Activated CD8-positive, alpha-beta T cell treated with anti-CD3 and anti-CD28 coated beads, Interleukin-2, amount 10 ng/mL, durations not matched to agents 7 days and 5 days (primary cell): ENCODE measurements at regions not wholly inside any gene's neighbourhood (a gene's known extent, or its start where the extent isn't known, plus 50 kb on each side); places are given as distances from the start of the nearest gene placed in this dataset.

Source experiments
- ATAC-seq: fragments of 150-1000 bp; cut with Tn5 transposase; one replicate; pipeline ENCODE4 v1.10.0; 2021; ENCODE audit warnings: moderate library complexity
- CTCF ChIA-PET: fragments of 350-600 bp; sonication (Branson Sonifier 250); formaldehyde crosslinking; loops from one replicate; lab custom pipeline; 2021; ENCODE audit warnings: antibody characterized with exemption; lab: Charles Lee
- POLR2A ChIA-PET: fragments of 350-600 bp; sonication (Branson Sonifier 250); formaldehyde crosslinking; loops from one replicate; lab custom pipeline; 2021; ENCODE audit warnings: antibody characterized with exemption; lab: Charles Lee
- DNase-seq: peaks from one replicate; pipeline ENCODE4 v3.0.0-alpha.2; 2020
- H3K27ac Mint-ChIP-seq: one replicate; pipeline ENCODE4 v1.8.0; 2021; ENCODE audit warnings: mild to moderate bottlenecking, mixed read lengths
- H3K27me3 Mint-ChIP-seq: one replicate; pipeline ENCODE4 v1.8.0; 2021; ENCODE audit warnings: low read depth, mixed read lengths
- H3K36me3 Mint-ChIP-seq: one replicate; pipeline ENCODE4 v1.8.0; 2021; ENCODE audit warnings: low read depth, mixed read lengths
- H3K4me1 Mint-ChIP-seq: one replicate; pipeline ENCODE4 v1.8.0; 2021; ENCODE audit warnings: low read depth, mixed read lengths
- H3K4me3 Mint-ChIP-seq: one replicate; pipeline ENCODE4 v1.8.0; 2021; ENCODE audit warnings: mild to moderate bottlenecking, mixed read lengths
- H3K9me3 Mint-ChIP-seq: one replicate; pipeline ENCODE4 v1.8.0; 2022; ENCODE audit warnings: mixed read lengths; ENCODE audit not compliant: insufficient read depth

GRCh38 chr5:68395302-68395701 lies 179.7 kb downstream of the PIK3R1 start:
- CTCF ChIA-PET, result interaction anchor here (1.9 kb wide), 1 partner anchor 10 kb away, joined by 4 read pairs; no protein-coding TSS in a partner anchor
- Mint-ChIP-seq H3K4me3 (no peak overlapping the region), H3K36me3 (peaks cover 19% of the 10 kb centered on the region), H3K27ac (no peak overlapping the region), H3K9me3 (peaks cover 15% of the 10 kb centered on the region), H3K27me3 (no peaks in the 10 kb centered on the region), H3K4me1 (peaks cover 27% of the 10 kb centered on the region)
- ATAC-seq, result no peak
- DNase-seq, result no peak
- POLR2A ChIA-PET, result no interaction called here

GRCh38 chr5:68395926-68396511 lies 180.5 kb downstream of the PIK3R1 start:
- Mint-ChIP-seq H3K4me1 (peaks cover 27% of the 10 kb centered on the region), H3K27ac (no peak overlapping the region), H3K9me3 (peaks cover 19% of the 10 kb centered on the region), H3K27me3 (no peaks in the 10 kb centered on the region), H3K36me3 (peaks cover 19% of the 10 kb centered on the region), H3K4me3 (no peak overlapping the region)
- no peak for DNase-seq
- ChIA-PET POLR2A (no interaction called here), CTCF (interaction anchor here (1.9 kb wide), 1 partner anchor 10 kb away, joined by 4 read pairs; no protein-coding TSS in a partner anchor)
- no peak for ATAC-seq

- CTCF ChIA-PET, result no interaction called here
- Mint-ChIP-seq H3K4me3 (no peak overlapping the region), H3K9me3 (peaks cover 19% of the 10 kb centered on the region), H3K4me1 (peaks cover 26% of the 10 kb centered on the region), H3K27me3 (no peaks in the 10 kb centered on the region), H3K27ac (no peak overlapping the region), H3K36me3 (peaks cover 17% of the 10 kb centered on the region)
- no peak for ATAC-seq
- no peak for DNase-seq
- POLR2A ChIA-PET, result no interaction called here
Observed at GRCh38 chr5:68396722-68397121, 181.2 kb downstream of the PIK3R1 start.

DNA sequence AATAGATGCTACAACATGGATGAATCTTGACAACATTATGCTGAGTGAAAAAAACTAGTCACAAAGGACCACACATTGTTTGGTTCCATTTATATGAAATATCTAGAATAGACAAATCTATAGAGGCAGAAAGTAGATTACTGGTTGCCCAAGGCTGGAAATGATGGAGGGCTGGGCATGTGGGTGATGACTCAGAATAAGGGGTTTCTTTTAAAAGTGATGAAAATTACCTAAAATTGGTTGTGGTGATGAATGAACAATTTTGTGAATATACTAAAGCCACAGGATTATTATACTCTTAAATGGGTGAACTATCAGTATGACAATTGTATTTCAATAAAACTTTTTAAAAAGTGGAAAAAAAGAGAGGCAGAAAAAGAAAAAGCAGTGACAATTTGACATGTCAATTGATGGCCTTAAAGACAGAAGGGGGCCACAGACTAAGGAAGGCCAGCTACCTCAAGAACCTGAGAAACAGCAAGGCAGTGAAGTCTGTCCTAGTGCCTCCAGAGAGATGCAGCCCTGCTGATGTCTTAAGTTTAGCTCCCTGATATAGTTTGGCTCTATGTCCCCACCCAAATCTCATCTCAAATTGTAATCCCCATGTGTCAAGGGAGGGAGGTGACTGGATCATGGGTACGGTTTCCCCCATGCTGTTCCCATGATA lies 182.7 kb downstream of the PIK3R1 start:
- POLR2A ChIA-PET, result no interaction called here
- Mint-ChIP-seq H3K36me3 (peaks cover 6% of the 10 kb centered on the region), H3K9me3 (peaks cover 21% of the 10 kb centered on the region), H3K27me3 (no peaks in the 10 kb centered on the region), H3K27ac (no peak overlapping the region), H3K4me3 (no peak overlapping the region), H3K4me1 (peaks cover 12% of the 10 kb centered on the region)
- ATAC-seq, result no peak
- no peak for DNase-seq
- CTCF ChIA-PET, result interaction anchor here (1.2 kb wide), 1 partner anchor 29 kb away, joined by 3 read pairs; no protein-coding TSS in a partner anchor

DNA sequence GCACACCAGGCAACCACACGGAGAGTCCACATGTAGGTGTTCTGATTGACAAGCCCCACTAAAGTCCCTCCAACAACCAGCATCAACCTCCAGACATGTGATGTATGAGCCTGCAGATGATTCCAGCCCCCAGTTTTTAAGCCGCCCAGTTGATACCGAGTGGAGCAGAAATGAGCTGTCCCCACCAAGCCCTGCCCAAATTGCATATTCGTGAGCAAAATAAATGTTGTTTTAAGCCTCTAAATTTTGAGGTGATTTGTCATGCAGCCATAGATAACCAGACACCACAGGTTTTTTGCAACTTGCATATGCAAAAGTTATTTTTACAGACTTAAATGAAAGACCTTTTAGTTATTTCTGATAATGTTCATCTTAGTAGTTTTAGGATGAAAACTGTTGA lies 187.7 kb downstream of the PIK3R1 start:
- peaks cover 21% of the 10 kb centered on the region for H3K9me3 Mint-ChIP-seq
- POLR2A ChIA-PET, result no interaction called here
- no peaks in the 10 kb centered on the region for H3K27me3 Mint-ChIP-seq
- H3K27ac Mint-ChIP-seq, result no peak overlapping the region
- H3K4me1 Mint-ChIP-seq, result peaks cover 31% of the 10 kb centered on the region
- DNase-seq, result no peak
- no peak for ATAC-seq
- no peak overlapping the region for H3K4me3 Mint-ChIP-seq
- CTCF ChIA-PET, result interaction anchor here (1.8 kb wide), 1 partner anchor 102 kb away, joined by 4 read pairs; no protein-coding TSS in a partner anchor
- peaks cover 8% of the 10 kb centered on the region for H3K36me3 Mint-ChIP-seq

GRCh38 chr5:68404246-68404645 lies 188.7 kb downstream of the PIK3R1 start:
- DNase-seq (no peak), ATAC-seq (no peak)
- Mint-ChIP-seq H3K9me3 (peaks cover 16% of the 10 kb centered on the region), H3K27me3 (no peaks in the 10 kb centered on the region), H3K36me3 (peaks cover 6% of the 10 kb centered on the region), H3K4me3 (no peak overlapping the region), H3K27ac (no peak overlapping the region), H3K4me1 (peaks cover 33% of the 10 kb centered on the region)
- CTCF ChIA-PET, result interaction anchor here (0.8 to 1.8 kb wide), 5 partner anchors 20 to 118 kb away, joined by 4 to 5 read pairs (median 4); no protein-coding TSS in a partner anchor
- POLR2A ChIA-PET, result interaction anchor here (0.6 kb wide), 1 partner anchor 103 kb away, joined by 3 read pairs; no protein-coding TSS in a partner anchor

- no peak for DNase-seq
- Mint-ChIP-seq H3K36me3 (peaks cover 5% of the 10 kb centered on the region), H3K4me1 (peaks cover 33% of the 10 kb centered on the region), H3K9me3 (peaks cover 12% of the 10 kb centered on the region), H3K4me3 (no peak overlapping the region), H3K27ac (peak overlapping the region; percentile 10), H3K27me3 (no peaks in the 10 kb centered on the region)
- ChIA-PET CTCF (interaction anchor here (1.0 to 2.1 kb wide), 7 partner anchors 10 to 118 kb away, joined by 3 to 16 read pairs (median 4); no protein-coding TSS in a partner anchor), POLR2A (interaction anchor here (1.1 kb wide), 1 partner anchor 102 kb away, joined by 3 read pairs; no protein-coding TSS in a partner anchor)
- no peak for ATAC-seq
Observed at GRCh38 chr5:68405026-68405684, 189.6 kb downstream of the PIK3R1 start.

GRCh38 chr5:68405784-68406743 lies 190.5 kb downstream of the PIK3R1 start:
- Mint-ChIP-seq H3K4me3 (peak overlapping the region; percentile 55), H3K27me3 (no peaks in the 10 kb centered on the region), H3K4me1 (peaks cover 33% of the 10 kb centered on the region), H3K9me3 (peaks cover 7% of the 10 kb centered on the region), H3K36me3 (peaks cover 4% of the 10 kb centered on the region), H3K27ac (peak overlapping the region; percentile 88)
- ChIA-PET POLR2A (interaction anchor here (0.6 to 1.1 kb wide), 3 partner anchors 24 to 103 kb away, joined by 3 to 4 read pairs (median 4); no protein-coding TSS in a partner anchor), CTCF (interaction anchor here (0.5 to 2.1 kb wide), 6 partner anchors 11 to 119 kb away, joined by 3 to 16 read pairs (median 4); no protein-coding TSS in a partner anchor)
- DNase-seq (no peak), ATAC-seq (peak; percentile 54)

- Mint-ChIP-seq H3K9me3 (peaks cover 4% of the 10 kb centered on the region), H3K27ac (peak overlapping the region; percentile 88), H3K4me1 (peaks cover 33% of the 10 kb centered on the region), H3K4me3 (peak overlapping the region; percentile 55), H3K27me3 (no peaks in the 10 kb centered on the region), H3K36me3 (peaks cover 4% of the 10 kb centered on the region)
- POLR2A ChIA-PET, result interaction anchor here (0.7 kb wide), 1 partner anchor 23 kb away, joined by 4 read pairs; no protein-coding TSS in a partner anchor
- CTCF ChIA-PET, result interaction anchor here (0.5 to 2.1 kb wide), 4 partner anchors 28 to 120 kb away, joined by 3 to 16 read pairs (median 6); no protein-coding TSS in a partner anchor
- DNase-seq (peak; percentile 40), ATAC-seq (peak; percentile 55)
Observed at GRCh38 chr5:68406767-68407241, 191.2 kb downstream of the PIK3R1 start.

DNA sequence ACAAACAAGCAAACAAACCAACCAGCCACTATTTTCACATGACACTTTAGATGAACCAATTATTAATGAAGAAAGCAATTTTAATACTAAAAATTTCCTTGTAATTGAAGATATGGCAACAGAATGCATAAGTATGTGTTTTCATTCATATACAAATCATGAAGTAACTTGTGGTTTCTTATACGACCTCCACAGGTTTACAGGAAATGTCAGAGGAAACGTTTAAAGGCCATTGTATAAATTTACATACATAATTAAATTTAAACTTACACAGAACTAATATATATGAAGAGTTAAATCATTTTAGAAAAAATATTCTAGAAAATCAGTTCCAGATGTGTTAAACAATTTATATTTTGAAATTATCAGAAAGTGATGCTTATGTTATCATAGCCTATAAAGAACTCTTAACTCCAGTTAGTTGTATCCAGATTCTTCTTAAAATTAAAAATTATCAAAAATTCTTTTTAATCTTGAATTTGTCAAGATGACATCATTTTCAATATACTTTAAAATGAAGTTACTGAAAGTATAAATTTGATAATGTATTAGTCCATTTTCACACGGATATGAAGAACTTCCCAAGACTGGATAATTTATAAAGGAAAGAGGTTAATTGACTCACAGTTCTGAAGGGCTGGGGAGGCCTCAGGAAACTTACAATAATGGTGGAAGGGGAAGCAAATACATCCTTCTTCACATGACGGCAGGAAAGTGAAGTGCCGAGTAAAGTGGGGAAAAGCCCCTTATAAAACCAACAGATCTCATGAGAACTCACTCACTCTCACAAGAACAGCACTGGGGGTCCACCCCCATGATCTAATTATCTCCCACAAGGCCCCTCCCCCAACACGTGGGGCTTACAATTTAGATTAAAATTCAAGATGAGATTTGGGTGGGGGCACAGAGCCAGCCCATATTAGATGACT lies 192.0 kb downstream of the PIK3R1 start:
- ATAC-seq, result peak; percentile 45
- Mint-ChIP-seq H3K27me3 (no peaks in the 10 kb centered on the region), H3K4me3 (peak overlapping the region; percentile 55), H3K27ac (peak overlapping the region; percentile 88), H3K4me1 (peaks cover 33% of the 10 kb centered on the region), H3K36me3 (peaks cover 4% of the 10 kb centered on the region), H3K9me3 (no peaks in the 10 kb centered on the region)
- POLR2A ChIA-PET, result no interaction called here
- DNase-seq, result no peak
- CTCF ChIA-PET, result interaction anchor here (2.0 kb wide), 1 partner anchor 120 kb away, joined by 16 read pairs; no protein-coding TSS in a partner anchor
